HG02642 (cell line): ENCODE measurements at regions not wholly inside any gene's neighbourhood (a gene's known extent, or its start where the extent isn't known, plus 50 kb on each side); places are given as distances from the start of the nearest gene placed in this dataset.
"Not testable (repeated sequence)": the region's sequence is repeated elsewhere in the genome, so short reads cannot be mapped to it uniquely, and the experiment has no call there.

ENCODE experiments used
- ATAC-seq: cut with Tn5 transposase; IDR thresholded peaks from one replicate; pipeline ENCODE4 v1.9.1; 2021; ENCODE audit warnings: mild to moderate bottlenecking; ENCODE audit not compliant: unreplicated experiment, poor library complexity

- ATAC-seq = no peak
These were observed 54.9 kb downstream of the DIO3 start for GRCh38 chr14:101616202-101616601.

- no peak for ATAC-seq
These were observed 58.2 kb downstream of the DIO3 start for GRCh38 chr14:101619484-101619883.

GRCh38 chr14:101620031-101620788, 58.9 kb downstream of the DIO3 start:
- ATAC-seq = no peak

GRCh38 chr14:101620821-101621785, 59.8 kb downstream of the DIO3 start:
- ATAC-seq = no peak

- ATAC-seq = no peak
These were observed 61.2 kb downstream of the DIO3 start for GRCh38 chr14:101622251-101623076.

- no peak for ATAC-seq
These were observed 61.7 kb downstream of the DIO3 start for GRCh38 chr14:101623077-101623372.

- no peak for ATAC-seq
These were observed 62.6 kb downstream of the DIO3 start for GRCh38 chr14:101623685-101624444.

- no peak for ATAC-seq
These were observed 63.2 kb downstream of the DIO3 start for GRCh38 chr14:101624536-101624935.

- no peak for ATAC-seq
These were observed 64.2 kb downstream of the DIO3 start for GRCh38 chr14:101625336-101626097.

GRCh38 chr14:101626331-101626730, 65.0 kb downstream of the DIO3 start:
- no peak for ATAC-seq

GRCh38 chr14:101627915-101628262, 66.6 kb downstream of the DIO3 start:
- no peak for ATAC-seq

- peak; percentile 87 for ATAC-seq
These were observed 67.2 kb downstream of the DIO3 start for GRCh38 chr14:101628471-101628966.

GRCh38 chr14:101628975-101629374, 67.7 kb downstream of the DIO3 start:
- no peak for ATAC-seq

- no peak for ATAC-seq
These were observed 69.0 kb downstream of the DIO3 start for GRCh38 chr14:101630056-101630965.

GRCh38 chr14:101631199-101631598, 69.9 kb downstream of the DIO3 start:
- no peak for ATAC-seq

GRCh38 chr14:101631970-101632369, 70.7 kb downstream of the DIO3 start:
- not testable (repeated sequence) for ATAC-seq

GRCh38 chr14:101632520-101632919, 71.2 kb downstream of the DIO3 start:
- no peak for ATAC-seq

GRCh38 chr14:101633276-101633675, 72.0 kb downstream of the DIO3 start:
- ATAC-seq = no peak
